HFFc6 (cell line): ENCODE measurements at regions not wholly inside any gene's neighbourhood (a gene's known extent, or its start where the extent isn't known, plus 50 kb on each side); places are given as distances from the start of the nearest gene placed in this dataset.

Experiments used
- DNase-seq: peaks from one replicate; pipeline ENCODE4 v3.0.0-alpha.2; 2018
- H3K27ac Mint-ChIP-seq: 2 replicates; pipeline ENCODE4 v1.8.0; 2020; ENCODE audit warnings: mild to moderate bottlenecking, mixed read lengths
- H3K27me3 Mint-ChIP-seq: 2 replicates; pipeline ENCODE4 v1.8.0; 2021; ENCODE audit warnings: mild to moderate bottlenecking, moderate library complexity, mixed read lengths; ENCODE audit not compliant: insufficient read depth
- H3K36me3 Mint-ChIP-seq: 2 replicates; pipeline ENCODE4 v1.8.0; 2021; ENCODE audit warnings: low read depth, mixed read lengths
- H3K4me1 Mint-ChIP-seq: 2 replicates; pipeline ENCODE4 v1.8.0; 2020; ENCODE audit warnings: low read depth, mixed read lengths
- H3K4me3 Mint-ChIP-seq: 2 replicates; pipeline ENCODE4 v1.8.0; 2020; ENCODE audit warnings: mild to moderate bottlenecking, moderate library complexity, mixed read lengths
- H3K9me3 Mint-ChIP-seq: 2 replicates; pipeline ENCODE4 v1.8.0; 2020; ENCODE audit warnings: mild to moderate bottlenecking, mixed read lengths
- CTCF ChIP-seq: fragments of 200-600 bp; sonication (generic); IDR thresholded peaks from 2 replicates; pipeline ENCODE4 v1.5.0; 2021; ENCODE audit warnings: antibody characterized with exemption, mild to moderate bottlenecking

- Mint-ChIP-seq H3K36me3 (peaks cover 41% of the 10 kb centered on the region), H3K27ac (no peak overlapping the region; the same call in 1 of the 2 replicates), H3K9me3 (peaks cover 21% of the 10 kb centered on the region), H3K4me3 (no peak overlapping the region; the same call in 1 of the 2 replicates), H3K27me3 (peaks cover 65% of the 10 kb centered on the region), H3K4me1 (0 out of 2 replicates have a peak, but pooled peaks cover 7% of the 10 kb centered on the region)
- no peak for DNase-seq
- TF ChIP-seq CTCF, result no peak
Measured at GRCh38 chr14:101027966-101028365, 124.4 kb upstream of the RTL1 start.

GRCh38 chr14:101028971-101029667 is 125.6 kb upstream of the RTL1 start:
- Mint-ChIP-seq H3K27me3 (peaks cover 57% of the 10 kb centered on the region), H3K9me3 (peaks cover 12% of the 10 kb centered on the region), H3K36me3 (peaks cover 38% of the 10 kb centered on the region), H3K4me1 (0 out of 2 replicates have a peak, but pooled peaks cover 7% of the 10 kb centered on the region), H3K4me3 (no peak overlapping the region), H3K27ac (no peak overlapping the region)
- no peak for TF ChIP-seq CTCF
- DNase-seq, result no peak

DNA sequence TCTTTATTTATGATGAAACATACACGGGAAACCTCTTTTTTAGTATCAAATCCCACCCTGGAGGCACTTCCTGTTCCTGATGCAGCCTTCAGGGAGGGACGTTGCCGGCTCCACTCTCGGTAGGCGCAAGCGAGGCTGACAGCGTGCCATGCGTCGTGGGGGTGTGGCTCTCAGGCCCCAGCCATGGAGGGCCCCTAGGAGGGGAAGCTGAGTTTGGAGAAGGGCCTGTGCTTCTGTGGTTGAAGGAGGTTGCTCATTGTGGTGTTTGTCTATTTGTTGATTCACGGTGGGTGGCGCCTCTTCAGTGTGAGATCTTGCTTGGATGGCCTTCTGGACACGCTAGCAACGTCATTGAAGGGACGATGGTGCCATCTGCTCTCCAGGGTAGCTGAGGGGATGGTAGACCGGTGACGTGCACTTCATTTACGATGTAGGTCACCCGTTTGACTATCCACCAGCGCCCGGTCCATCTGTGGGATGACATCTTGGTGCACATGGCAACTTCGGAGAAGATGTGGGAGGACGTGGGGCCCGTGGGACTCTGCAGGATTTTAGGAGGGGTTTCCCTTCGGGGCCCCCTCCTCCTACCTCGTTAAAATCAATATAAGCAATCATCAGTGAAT is 126.3 kb upstream of the RTL1 start:
- H3K27me3 Mint-ChIP-seq, result peaks cover 54% of the 10 kb centered on the region
- H3K36me3 Mint-ChIP-seq, result peaks cover 36% of the 10 kb centered on the region

GRCh38 chr14:101030586-101030985 is 127.1 kb upstream of the RTL1 start:
- H3K4me1 Mint-ChIP-seq, result 0 out of 2 replicates have a peak, but pooled peaks cover 7% of the 10 kb centered on the region
- H3K27me3 Mint-ChIP-seq, result peaks cover 51% of the 10 kb centered on the region

More for the DNA sequence above, 126.3 kb upstream of the RTL1 start:
- no peak for DNase-seq
- Mint-ChIP-seq H3K9me3 (peaks cover 11% of the 10 kb centered on the region), H3K27ac (no peak overlapping the region), H3K4me1 (0 out of 2 replicates have a peak, but pooled peaks cover 7% of the 10 kb centered on the region), H3K4me3 (peak overlapping the region; percentile 14; the same call in 1 of the 2 replicates)
- TF ChIP-seq CTCF, result no peak

GRCh38 chr14:101031186-101031585 is 127.7 kb upstream of the RTL1 start:
- H3K4me1 Mint-ChIP-seq, result 0 out of 2 replicates have a peak, but pooled peaks cover 7% of the 10 kb centered on the region
- DNase-seq, result no peak
- no peak overlapping the region; the same call in 1 of the 2 replicates for H3K4me3 Mint-ChIP-seq
- TF ChIP-seq CTCF, result no peak
- peaks cover 11% of the 10 kb centered on the region for H3K9me3 Mint-ChIP-seq
- H3K27me3 Mint-ChIP-seq, result peaks cover 48% of the 10 kb centered on the region
- no peak overlapping the region for H3K27ac Mint-ChIP-seq
- H3K36me3 Mint-ChIP-seq, result peaks cover 27% of the 10 kb centered on the region

More at GRCh38 chr14:101030586-101030985, 127.1 kb upstream of the RTL1 start:
- H3K36me3 Mint-ChIP-seq, result peaks cover 31% of the 10 kb centered on the region
- no peak for DNase-seq
- H3K4me3 Mint-ChIP-seq, result no peak overlapping the region
- no peak for TF ChIP-seq CTCF
- H3K27ac Mint-ChIP-seq, result peak overlapping the region; percentile 13; the same call in 1 of the 2 replicates
- peaks cover 11% of the 10 kb centered on the region for H3K9me3 Mint-ChIP-seq
